ENCODE measurements at regions not wholly inside any gene's neighbourhood (a gene's known extent, or its start where the extent isn't known, plus 50 kb on each side); places are given as distances from the start of the nearest gene placed in this dataset.

GRCh38 chr5:66276986-66277385, 132.9 kb downstream of the SREK1 start:
- Mint-ChIP-seq H3K9me3 (no peaks in the 10 kb centered on the region), H3K36me3 (no peaks in the 10 kb centered on the region), H3K27ac (no peak overlapping the region), H3K4me1 (no peaks in the 10 kb centered on the region), H3K4me3 (no peak overlapping the region), H3K27me3 (peaks cover 16 to 30% of the 10 kb centered on the region in 2 donors)
- Histone ChIP-seq H3K27ac (ENCODE audit: low read length) (no peak overlapping the region), H3K4me3 (ENCODE audit: control insufficient read depth in 1 of 2, extremely low read depth in 1 of 2, low read length in 1 of 2) (no peak overlapping the region), H3K9me3 (no peaks in the 10 kb centered on the region), H3K36me3 (ENCODE audit: control insufficient read depth in 2 of 2, extremely low read depth in 1 of 2, insufficient read depth in 1 of 2, low read length in 1 of 2) (no peaks in the 10 kb centered on the region), H3K4me1 (ENCODE audit: control insufficient read depth in 1 of 2, extremely low read depth in 1 of 2, insufficient read depth in 2 of 2, low read length in 2 of 2) (no peaks in the 10 kb centered on the region), H3K27me3 (replicated peaks in 1 of 2; ENCODE audit: control insufficient read depth in 2 of 2, extremely low read depth in 1 of 2, insufficient read depth in 2 of 2, low read length in 1 of 2) (peaks cover 0 to 3% of the 10 kb centered on the region in 2 experiments)
- ChIA-PET CTCF (no interaction called here), POLR2A (no interaction called here)
- WGBS (ENCODE audit: insufficient coverage) = 80% methylated on average over 1 of the region's 7 CpGs
- DNase-seq (no peak), ATAC-seq (replicated peaks in 1 of 4) (no peak)

DNA sequence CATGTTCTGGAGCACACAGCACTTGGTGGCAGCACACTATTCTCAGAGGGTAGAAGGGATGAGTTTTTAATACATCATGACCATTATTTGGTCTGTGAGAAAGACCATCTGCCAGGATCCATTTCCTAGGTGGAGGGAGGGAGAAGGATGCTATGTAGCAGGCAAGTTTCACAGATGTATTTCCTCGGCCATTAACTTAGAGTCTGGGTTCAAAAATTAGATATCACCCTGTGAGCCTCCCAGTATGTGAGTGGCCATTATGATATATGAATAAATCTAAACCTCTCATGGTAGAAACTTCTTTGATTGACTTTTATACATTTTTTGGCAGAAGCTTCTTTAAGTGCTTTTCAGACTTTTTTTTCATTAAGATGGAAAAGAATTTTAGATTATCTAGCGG, 133.9 kb downstream of the SREK1 start:
- Histone ChIP-seq H3K9me3 (no peaks in the 10 kb centered on the region), H3K27ac (ENCODE audit: low read length) (no peak overlapping the region), H3K4me1 (ENCODE audit: control insufficient read depth in 1 of 2, extremely low read depth in 1 of 2, insufficient read depth in 2 of 2, low read length in 2 of 2) (no peaks in the 10 kb centered on the region), H3K36me3 (ENCODE audit: control insufficient read depth in 2 of 2, extremely low read depth in 1 of 2, insufficient read depth in 1 of 2, low read length in 1 of 2) (no peaks in the 10 kb centered on the region), H3K4me3 (ENCODE audit: control insufficient read depth in 1 of 2, extremely low read depth in 1 of 2, low read length in 1 of 2) (no peak overlapping the region), H3K27me3 (replicated peaks in 1 of 2; ENCODE audit: control insufficient read depth in 2 of 2, extremely low read depth in 1 of 2, insufficient read depth in 2 of 2, low read length in 1 of 2) (peaks cover 0 to 3% of the 10 kb centered on the region in 2 experiments)
- Mint-ChIP-seq H3K36me3 (no peaks in the 10 kb centered on the region), H3K4me3 (no peak overlapping the region), H3K27me3 (peaks cover 16 to 28% of the 10 kb centered on the region in 2 donors), H3K9me3 (no peaks in the 10 kb centered on the region), H3K4me1 (no peaks in the 10 kb centered on the region), H3K27ac (no peak overlapping the region)
- CTCF ChIA-PET = no interaction called here
- no peak for DNase-seq
- no peak for ATAC-seq (replicated peaks in 1 of 4)
- WGBS (ENCODE audit: insufficient coverage) = 100% methylated on average over 1 of the region's 2 CpGs
- POLR2A ChIA-PET = no interaction called here

DNA sequence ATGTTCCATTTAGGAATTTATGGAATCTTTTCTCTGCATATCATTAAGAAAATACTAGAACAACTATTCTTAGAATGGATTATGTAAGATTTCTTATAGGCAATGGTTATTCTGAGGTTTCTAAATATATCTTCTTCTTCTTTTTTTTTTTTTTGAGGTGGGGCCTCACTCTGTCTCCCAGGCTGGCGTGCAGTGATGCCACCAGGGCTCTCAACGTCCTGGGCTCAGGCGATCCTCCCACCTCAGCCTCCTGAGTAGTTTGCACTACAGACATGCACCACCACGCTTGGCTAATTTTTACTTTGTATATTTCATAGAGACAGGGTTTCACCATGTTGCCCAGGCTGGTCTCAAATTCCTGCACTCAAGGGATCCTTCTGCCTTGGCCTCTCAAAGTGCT, 137.2 kb downstream of the SREK1 start:
- Mint-ChIP-seq H3K36me3 (no peaks in the 10 kb centered on the region), H3K27me3 (peaks cover 13 to 16% of the 10 kb centered on the region in 2 donors), H3K9me3 (no peaks in the 10 kb centered on the region), H3K27ac (no peak overlapping the region), H3K4me3 (no peak overlapping the region), H3K4me1 (no peaks in the 10 kb centered on the region)
- H3K4me3 ChIP-seq (ENCODE audit: control insufficient read depth in 1 of 2, extremely low read depth in 1 of 2, low read length in 1 of 2) = no peak overlapping the region
- DNase-seq (no peak), ATAC-seq (replicated peaks in 1 of 4) (no peak)
- POLR2A ChIA-PET = no interaction called here
- WGBS (ENCODE audit: insufficient coverage) = 79% methylated on average over 4 of the region's 4 CpGs
- no peaks in the 10 kb centered on the region for H3K36me3 ChIP-seq (ENCODE audit: control insufficient read depth in 2 of 2, extremely low read depth in 1 of 2, insufficient read depth in 1 of 2, low read length in 1 of 2)
- H3K27me3 ChIP-seq (replicated peaks in 1 of 2; ENCODE audit: control insufficient read depth in 2 of 2, extremely low read depth in 1 of 2, insufficient read depth in 2 of 2, low read length in 1 of 2) = peaks cover 0 to 3% of the 10 kb centered on the region in 2 experiments
- no peaks in the 10 kb centered on the region for H3K4me1 ChIP-seq (ENCODE audit: control insufficient read depth in 1 of 2, extremely low read depth in 1 of 2, insufficient read depth in 2 of 2, low read length in 2 of 2)
- H3K27ac ChIP-seq (ENCODE audit: low read length) = no peak overlapping the region
- CTCF ChIA-PET = no interaction called here
- H3K9me3 ChIP-seq = no peaks in the 10 kb centered on the region

- H3K9me3 Mint-ChIP-seq = no peaks in the 10 kb centered on the region
- H3K27ac Mint-ChIP-seq = no peak overlapping the region
- H3K4me1 Mint-ChIP-seq = no peaks in the 10 kb centered on the region
- H3K36me3 Mint-ChIP-seq = no peaks in the 10 kb centered on the region
- H3K27me3 Mint-ChIP-seq = peaks cover 4 to 8% of the 10 kb centered on the region in 2 donors
- ATAC-seq (replicated peaks in 1 of 4) (no peak), DNase-seq (no peak)
- Histone ChIP-seq H3K4me3 (ENCODE audit: control insufficient read depth in 1 of 2, extremely low read depth in 1 of 2, low read length in 1 of 2) (no peak overlapping the region), H3K27ac (ENCODE audit: low read length) (no peak overlapping the region), H3K4me1 (ENCODE audit: control insufficient read depth in 1 of 2, extremely low read depth in 1 of 2, insufficient read depth in 2 of 2, low read length in 2 of 2) (no peaks in the 10 kb centered on the region), H3K36me3 (ENCODE audit: control insufficient read depth in 2 of 2, extremely low read depth in 1 of 2, insufficient read depth in 1 of 2, low read length in 1 of 2) (no peaks in the 10 kb centered on the region), H3K27me3 (replicated peaks in 1 of 2; ENCODE audit: control insufficient read depth in 2 of 2, extremely low read depth in 1 of 2, insufficient read depth in 2 of 2, low read length in 1 of 2) (peaks cover 0 to 3% of the 10 kb centered on the region in 2 experiments), H3K9me3 (no peaks in the 10 kb centered on the region)
- CTCF ChIA-PET = no interaction called here
- WGBS (ENCODE audit: insufficient coverage) = 83% methylated on average over 1 of the region's 2 CpGs
- H3K4me3 Mint-ChIP-seq = no peak overlapping the region
- POLR2A ChIA-PET = no interaction called here
Observed at GRCh38 chr5:66284588-66285342, 140.7 kb downstream of the SREK1 start.

DNA sequence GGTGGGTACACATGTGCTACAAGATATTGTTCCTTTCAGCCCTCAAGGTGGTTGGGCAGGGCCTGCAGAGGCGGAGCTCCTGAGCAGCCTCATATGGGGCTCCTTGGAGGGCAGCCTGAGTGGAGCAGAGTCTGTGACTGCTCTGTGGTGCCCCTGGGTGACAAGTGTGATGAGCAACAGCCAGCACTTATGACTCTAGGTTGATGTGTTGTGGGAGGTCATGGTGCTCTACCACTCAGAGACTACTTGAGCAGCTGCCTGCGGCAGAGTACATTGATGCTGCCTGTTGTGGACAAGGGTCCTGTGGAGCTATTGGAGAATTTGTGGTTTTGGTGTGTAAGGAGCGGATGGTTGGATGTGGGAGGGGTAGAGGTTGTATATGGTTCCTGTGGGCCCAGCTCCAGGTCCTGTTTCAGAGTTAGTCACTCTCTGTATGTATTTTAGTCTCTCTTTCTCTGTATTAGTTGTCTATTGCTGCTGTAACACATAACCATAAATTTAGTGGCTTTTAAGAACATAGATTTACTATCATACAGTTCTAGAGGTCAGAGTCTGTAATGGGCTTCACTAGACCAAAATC, 141.3 kb downstream of the SREK1 start:
- Histone ChIP-seq H3K4me1 (ENCODE audit: control insufficient read depth in 1 of 2, extremely low read depth in 1 of 2, insufficient read depth in 2 of 2, low read length in 2 of 2) (no peaks in the 10 kb centered on the region), H3K4me3 (ENCODE audit: control insufficient read depth in 1 of 2, extremely low read depth in 1 of 2, low read length in 1 of 2) (no peak overlapping the region), H3K27ac (ENCODE audit: low read length) (no peak overlapping the region), H3K27me3 (replicated peaks in 1 of 2; ENCODE audit: control insufficient read depth in 2 of 2, extremely low read depth in 1 of 2, insufficient read depth in 2 of 2, low read length in 1 of 2) (peaks cover 0 to 3% of the 10 kb centered on the region in 2 experiments), H3K9me3 (no peaks in the 10 kb centered on the region), H3K36me3 (ENCODE audit: control insufficient read depth in 2 of 2, extremely low read depth in 1 of 2, insufficient read depth in 1 of 2, low read length in 1 of 2) (no peaks in the 10 kb centered on the region)
- H3K9me3 Mint-ChIP-seq = no peaks in the 10 kb centered on the region
- ATAC-seq (replicated peaks in 1 of 4) (no peak), DNase-seq (no peak)
- peaks cover 4 to 8% of the 10 kb centered on the region in 2 donors for H3K27me3 Mint-ChIP-seq
- ChIA-PET CTCF (no interaction called here), POLR2A (no interaction called here)
- no peak overlapping the region for H3K27ac Mint-ChIP-seq
- no peaks in the 10 kb centered on the region for H3K4me1 Mint-ChIP-seq
- H3K36me3 Mint-ChIP-seq = no peaks in the 10 kb centered on the region
- H3K4me3 Mint-ChIP-seq = no peak overlapping the region
- 79% methylated on average over 2 of the region's 3 CpGs for WGBS (ENCODE audit: insufficient coverage)

- Mint-ChIP-seq H3K27me3 (peaks cover 8 to 10% of the 10 kb centered on the region in 2 donors), H3K4me1 (no peaks in the 10 kb centered on the region), H3K27ac (no peak overlapping the region), H3K36me3 (no peaks in the 10 kb centered on the region), H3K9me3 (no peaks in the 10 kb centered on the region), H3K4me3 (no peak overlapping the region)
- H3K9me3 ChIP-seq = no peaks in the 10 kb centered on the region
- H3K4me3 ChIP-seq (ENCODE audit: control insufficient read depth in 1 of 2, extremely low read depth in 1 of 2, low read length in 1 of 2) = no peak overlapping the region
- no peak for ATAC-seq (replicated peaks in 1 of 4)
- no peak for DNase-seq
- no peak overlapping the region for H3K27ac ChIP-seq (ENCODE audit: low read length)
- no peaks in the 10 kb centered on the region for H3K36me3 ChIP-seq (ENCODE audit: control insufficient read depth in 2 of 2, extremely low read depth in 1 of 2, insufficient read depth in 1 of 2, low read length in 1 of 2)
- 71% methylated on average over 1 of the region's 1 CpG for WGBS (ENCODE audit: insufficient coverage)
- ChIA-PET CTCF (interaction anchor here in 1 of 2 donors (0.7 kb wide), 1 partner anchor 151 kb away, joined by 3 read pairs; no protein-coding TSS in a partner anchor), POLR2A (no interaction called here)
- H3K27me3 ChIP-seq (replicated peaks in 1 of 2; ENCODE audit: control insufficient read depth in 2 of 2, extremely low read depth in 1 of 2, insufficient read depth in 2 of 2, low read length in 1 of 2) = peaks cover 0 to 3% of the 10 kb centered on the region in 2 experiments
- no peaks in the 10 kb centered on the region for H3K4me1 ChIP-seq (ENCODE audit: control insufficient read depth in 1 of 2, extremely low read depth in 1 of 2, insufficient read depth in 2 of 2, low read length in 2 of 2)
Observed at GRCh38 chr5:66291771-66292170, 147.7 kb downstream of the SREK1 start.
